GM12878 (cell line): ENCODE measurements at regions not wholly inside any gene's neighbourhood (a gene's known extent, or its start where the extent isn't known, plus 50 kb on each side); places are given as distances from the start of the nearest gene placed in this dataset.

Experiments used
- ATAC-seq: fragments of 200-7000 bp; cut with Tn5 transposase; 3 replicates; pipeline ENCODE4 v1.9.1; 2020; ENCODE audit warnings: mild to moderate bottlenecking, moderate library complexity
- BruUV-seq: library from RNA; stranded (reverse); fragments of 400-500 nt; replicated peaks from 2 replicates; lab custom pipeline; 2021; lab: Mats Ljungman, UMichigan
- CTCF ChIA-PET: fragments of 300-600 bp; sonication (Branson Sonifier 250); formaldehyde crosslinking; extraction: SDS; loops from one replicate; lab custom pipeline; 2021; ENCODE audit warnings: inconsistent platforms; lab: Yijun Ruan, JAX
- POLR2A ChIA-PET: fragments of 350-600 bp; formaldehyde crosslinking; extraction: SDS; loops from one replicate; lab custom pipeline; 2021; ENCODE audit warnings: inconsistent platforms; lab: Charles Lee
- RAD21 ChIA-PET: fragments of 300-600 bp; sonication (Branson Sonifier 250); formaldehyde crosslinking; loops from one replicate; lab custom pipeline; 2023; ENCODE audit warnings: antibody characterized with exemption; ENCODE audit not compliant: unreplicated experiment; lab: Charles Lee
- SMC1A ChIA-PET: fragments of 300-600 bp; sonication (Branson Sonifier 250); formaldehyde crosslinking; loops from one replicate; lab custom pipeline; 2023; ENCODE audit not compliant: unreplicated experiment, uncharacterized antibody; lab: Charles Lee
- DNase-seq: peaks from one replicate; pipeline ENCODE4 v3.0.0-alpha.2; 2011; ENCODE audit warnings: low read depth, low spot score
- FAIRE-seq: peaks from 3 replicates; lab custom pipeline; 2011; peaks lifted over from hg19 to GRCh38; lab: Jason Lieb, UNC
- H2AFZ ChIP-seq: 2 replicates; pipeline ENCODE4 v1.6.0; 2011; ENCODE audit warnings: low read depth, low read length, control low read depth; ENCODE audit not compliant: control insufficient read depth
- H3K27ac ChIP-seq: 2 replicates; pipeline ENCODE4 v1.5.1; 2011; ENCODE audit warnings: control low read depth; ENCODE audit not compliant: control insufficient read depth, insufficient read depth
- H3K27me3 ChIP-seq, 2 experiments: replicated peaks in 1 of 2; 2 replicates each; pipeline versions ENCODE4 v1.6.0 to v1.6.1; 2011; ENCODE audit warnings: low read length in 1 of 2; ENCODE audit not compliant: control insufficient read depth in 2 of 2, insufficient read depth in 2 of 2
- H3K36me3 ChIP-seq, 2 experiments: 2 replicates each; pipeline ENCODE4 v1.5.1; 2011; ENCODE audit warnings: low read length in 1 of 2; ENCODE audit not compliant: control insufficient read depth in 2 of 2, insufficient read depth in 2 of 2
- H3K4me1 ChIP-seq: 2 replicates; pipeline ENCODE4 v1.6.1; 2011; ENCODE audit warnings: mild to moderate bottlenecking, low read length, moderate library complexity, mixed read lengths; ENCODE audit not compliant: control insufficient read depth, insufficient read depth
- H3K4me2 ChIP-seq: 2 replicates; pipeline ENCODE4 v1.6.0; 2011; ENCODE audit warnings: control low read depth; ENCODE audit not compliant: control insufficient read depth, insufficient read depth
- H3K4me3 ChIP-seq: fragments of 200-600 bp; sonication (generic); 2 replicates; pipeline ENCODE4 v1.5.1; 2016
- H3K79me2 ChIP-seq: 2 replicates; pipeline ENCODE4 v1.6.0; 2011; ENCODE audit warnings: low read length; ENCODE audit not compliant: control insufficient read depth, insufficient read depth
- H3K9ac ChIP-seq: 2 replicates; pipeline ENCODE4 v1.8.0; 2011; ENCODE audit warnings: low read length, control low read depth, mixed read lengths; ENCODE audit not compliant: control insufficient read depth, insufficient read depth
- H3K9me3 ChIP-seq: replicated peaks from 3 replicates; pipeline ENCODE4 v1.5.1; 2011; ENCODE audit warnings: mild to moderate bottlenecking, low read length; ENCODE audit not compliant: control insufficient read depth, insufficient read depth
- H4K20me1 ChIP-seq: 2 replicates; pipeline ENCODE4 v1.6.0; 2011; ENCODE audit not compliant: control insufficient read depth, insufficient read depth
- ASH2L ChIP-seq: fragments of 300-600, 200-600 bp; sonication (generic); IDR thresholded peaks from 2 replicates; pipeline ENCODE4 v1.6.1; 2017; ENCODE audit warnings: low read depth, mild to moderate bottlenecking, borderline replicate concordance
- BHLHE40 ChIP-seq, 2 experiments: fragments of 450-650 bp in 1 of 2; IDR thresholded peaks; 2 replicates each; pipeline ENCODE4 v1.6.1; 2011 to 2017; ENCODE audit warnings: low read depth in 2 of 2, borderline replicate concordance in 1 of 2, improper control_type of control experiment in 1 of 2, low read length in 1 of 2, mild to moderate bottlenecking in 1 of 2
- CBFB ChIP-seq: IDR thresholded peaks from 2 replicates; pipeline ENCODE4 v1.6.1; 2016; ENCODE audit warnings: antibody characterized with exemption, low read depth
- CHD1 ChIP-seq: IDR thresholded peaks from 2 replicates; pipeline ENCODE4 v1.6.1; 2012; ENCODE audit warnings: low read depth, low read length, improper control_type of control experiment
- CREB1 ChIP-seq: IDR thresholded peaks from 2 replicates; pipeline ENCODE4 v1.6.1; 2012; ENCODE audit warnings: low read depth, mild to moderate bottlenecking, inconsistent platforms
- EGR1 ChIP-seq, 2 experiments: IDR thresholded peaks; 1 replicate in 1 of 2; 2 replicates in 1 of 2; pipeline ENCODE4 v1.6.1; 2011 to 2012; ENCODE audit warnings: low read depth in 2 of 2, low read length in 2 of 2, borderline replicate concordance in 1 of 2, mild to moderate bottlenecking in 1 of 2, moderate library complexity in 1 of 2
- HCFC1 ChIP-seq: fragments of 150-350 bp; IDR thresholded peaks from 2 replicates; pipeline ENCODE4 v1.6.1; 2014; ENCODE audit warnings: low read length
- JUNB ChIP-seq: IDR thresholded peaks from 2 replicates; pipeline ENCODE4 v1.6.1; 2016; ENCODE audit warnings: antibody characterized with exemption, mild to moderate bottlenecking
- LARP7 ChIP-seq: fragments of 450-650 bp; IDR thresholded peaks from 2 replicates; pipeline ENCODE4 v1.6.1; 2017; ENCODE audit warnings: mild to moderate bottlenecking
- MYB ChIP-seq: fragments of 150-350 bp; IDR thresholded peaks from 2 replicates; pipeline ENCODE4 v1.6.1; 2014; ENCODE audit warnings: mild to moderate bottlenecking, low read depth, low read length, borderline replicate concordance
- PAX8 ChIP-seq: fragments of 450-650 bp; IDR thresholded peaks from 2 replicates; pipeline ENCODE4 v1.6.1; 2017; ENCODE audit warnings: mild to moderate bottlenecking, moderate library complexity
- RAD21 ChIP-seq: IDR thresholded peaks from 2 replicates; pipeline ENCODE4 v1.6.1; 2011; ENCODE audit warnings: mild to moderate bottlenecking, low read depth, low read length, moderate library complexity; ENCODE audit not compliant: insufficient read depth
- RCOR1 ChIP-seq: conservative IDR thresholded peaks from 2 replicates; pipeline ENCODE4 v1.6.1; 2012; ENCODE audit warnings: low read depth, low read length, improper control_type of control experiment
- SIX5 ChIP-seq: IDR thresholded peaks from 2 replicates; pipeline ENCODE4 v1.6.1; 2011; ENCODE audit warnings: mild to moderate bottlenecking, low read depth, low read length, moderate library complexity; ENCODE audit not compliant: severe bottlenecking
- TARDBP ChIP-seq: IDR thresholded peaks from 2 replicates; pipeline ENCODE4 v1.6.1; 2016; ENCODE audit warnings: borderline replicate concordance
- ZNF217 ChIP-seq: fragments of 450-650 bp; IDR thresholded peaks from 2 replicates; pipeline ENCODE4 v1.6.1; 2017; ENCODE audit warnings: antibody characterized with exemption, mild to moderate bottlenecking
- whole genome bisulfite sequencing: methylation state at CpG from one replicate; pipeline ENCODE4 v1.1.6; 2016; ENCODE audit warnings: low lambda C conversion rate; ENCODE audit not compliant: insufficient replicate concordance, insufficient coverage; ENCODE audit errors: missing lambda C conversion rate; 5-methylcytosine and 5-hydroxymethylcytosine counted together
- in situ Hi-C: fragments of 300-500 bp; cut with MboI; formaldehyde crosslinking; loops from 9 replicates; pipeline ENCODE4 v1.14.3; 2018; ENCODE audit warnings: mixed read lengths
- intact Hi-C: fragments of 100-400 bp; cut with micrococcal nuclease; formaldehyde crosslinking; loops from one replicate; pipeline ENCODE4 v1.14.2; 2022; ENCODE audit not compliant: unreplicated experiment
- TF ChIP-seq, protein P1 (sequence below): fragments of 450-650 bp; IDR thresholded peaks from 2 replicates; pipeline ENCODE4 v1.6.1; 2017; ENCODE audit warnings: mild to moderate bottlenecking
- TF ChIP-seq, protein P2 (sequence below): fragments of 450-650 bp; IDR thresholded peaks from 2 replicates; pipeline ENCODE4 v1.6.1; 2017; ENCODE audit warnings: antibody characterized with exemption, mild to moderate bottlenecking, moderate library complexity

DNA sequence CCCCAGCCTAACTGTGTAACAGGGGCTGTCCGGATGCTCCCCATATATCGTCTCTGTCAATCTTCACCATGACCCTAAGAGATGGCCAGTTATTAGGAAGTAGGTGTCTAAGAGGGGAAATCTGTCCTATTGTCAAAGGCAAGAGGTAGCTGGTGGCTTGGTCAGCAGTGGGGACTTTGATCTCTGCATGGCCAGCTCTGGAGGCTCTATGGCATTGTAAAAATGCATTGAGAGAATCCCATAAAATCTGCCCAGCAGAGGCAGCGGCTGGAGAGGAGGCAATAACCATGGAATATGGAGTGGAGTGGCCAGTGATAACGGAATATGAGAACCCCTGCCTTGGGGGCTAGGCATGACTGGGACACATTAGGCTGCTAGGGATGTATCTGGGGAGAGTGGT, 88.8 kb downstream of the MRM1 start:
- ChIA-PET CTCF (no interaction called here), RAD21 (no interaction called here), SMC1A (no interaction called here), POLR2A (no interaction called here)
- H3K27me3 ChIP-seq, result peaks cover 0 to 1% of the 10 kb centered on the region in 2 experiments; a peak in 2 of 4 replicates
- H3K36me3 ChIP-seq, result no peaks in the 10 kb centered on the region
- FAIRE-seq (no peak), ATAC-seq (no peak), DNase-seq (no peak)
- in situ Hi-C loops (no loop called here), intact Hi-C loops (no loop called here)
- no peaks in the 10 kb centered on the region for H3K9me3 ChIP-seq
- H3K4me3 ChIP-seq, result no peak overlapping the region
- H3K79me2 ChIP-seq, result no peaks in the 10 kb centered on the region
- TF ChIP-seq SIX5 (no peak), MYB (no peak), HCFC1 (no peak), RAD21 (no peak), TARDBP (no peak), EGR1 (IDR thresholded peaks at IDR 0.05; ENCODE audit: borderline replicate concordance in 1 of 2, low read depth in 2 of 2, low read length in 2 of 2) (no peak), PAX8 (no peak), BHLHE40 (IDR thresholded peaks at IDR 0.05; ENCODE audit: borderline replicate concordance in 1 of 2, low read depth in 2 of 2, low read length in 1 of 2) (no peak), RCOR1 (no peak), JUNB (no peak), ASH2L (no peak), LARP7 (no peak), CHD1 (no peak), CBFB (no peak), ZNF217 (no peak), CREB1 (no peak)
- TF ChIP-seq, protein P1, sequence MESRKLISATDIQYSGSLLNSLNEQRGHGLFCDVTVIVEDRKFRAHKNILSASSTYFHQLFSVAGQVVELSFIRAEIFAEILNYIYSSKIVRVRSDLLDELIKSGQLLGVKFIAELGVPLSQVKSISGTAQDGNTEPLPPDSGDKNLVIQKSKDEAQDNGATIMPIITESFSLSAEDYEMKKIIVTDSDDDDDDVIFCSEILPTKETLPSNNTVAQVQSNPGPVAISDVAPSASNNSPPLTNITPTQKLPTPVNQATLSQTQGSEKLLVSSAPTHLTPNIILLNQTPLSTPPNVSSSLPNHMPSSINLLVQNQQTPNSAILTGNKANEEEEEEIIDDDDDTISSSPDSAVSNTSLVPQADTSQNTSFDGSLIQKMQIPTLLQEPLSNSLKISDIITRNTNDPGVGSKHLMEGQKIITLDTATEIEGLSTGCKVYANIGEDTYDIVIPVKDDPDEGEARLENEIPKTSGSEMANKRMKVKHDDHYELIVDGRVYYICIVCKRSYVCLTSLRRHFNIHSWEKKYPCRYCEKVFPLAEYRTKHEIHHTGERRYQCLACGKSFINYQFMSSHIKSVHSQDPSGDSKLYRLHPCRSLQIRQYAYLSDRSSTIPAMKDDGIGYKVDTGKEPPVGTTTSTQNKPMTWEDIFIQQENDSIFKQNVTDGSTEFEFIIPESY, result no peak
- TF ChIP-seq, protein P2, sequence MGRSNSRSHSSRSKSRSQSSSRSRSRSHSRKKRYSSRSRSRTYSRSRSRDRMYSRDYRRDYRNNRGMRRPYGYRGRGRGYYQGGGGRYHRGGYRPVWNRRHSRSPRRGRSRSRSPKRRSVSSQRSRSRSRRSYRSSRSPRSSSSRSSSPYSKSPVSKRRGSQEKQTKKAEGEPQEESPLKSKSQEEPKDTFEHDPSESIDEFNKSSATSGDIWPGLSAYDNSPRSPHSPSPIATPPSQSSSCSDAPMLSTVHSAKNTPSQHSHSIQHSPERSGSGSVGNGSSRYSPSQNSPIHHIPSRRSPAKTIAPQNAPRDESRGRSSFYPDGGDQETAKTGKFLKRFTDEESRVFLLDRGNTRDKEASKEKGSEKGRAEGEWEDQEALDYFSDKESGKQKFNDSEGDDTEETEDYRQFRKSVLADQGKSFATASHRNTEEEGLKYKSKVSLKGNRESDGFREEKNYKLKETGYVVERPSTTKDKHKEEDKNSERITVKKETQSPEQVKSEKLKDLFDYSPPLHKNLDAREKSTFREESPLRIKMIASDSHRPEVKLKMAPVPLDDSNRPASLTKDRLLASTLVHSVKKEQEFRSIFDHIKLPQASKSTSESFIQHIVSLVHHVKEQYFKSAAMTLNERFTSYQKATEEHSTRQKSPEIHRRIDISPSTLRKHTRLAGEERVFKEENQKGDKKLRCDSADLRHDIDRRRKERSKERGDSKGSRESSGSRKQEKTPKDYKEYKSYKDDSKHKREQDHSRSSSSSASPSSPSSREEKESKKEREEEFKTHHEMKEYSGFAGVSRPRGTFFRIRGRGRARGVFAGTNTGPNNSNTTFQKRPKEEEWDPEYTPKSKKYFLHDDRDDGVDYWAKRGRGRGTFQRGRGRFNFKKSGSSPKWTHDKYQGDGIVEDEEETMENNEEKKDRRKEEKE, result no peak
- no TSS peak for BruUV-seq
- H4K20me1 ChIP-seq, result no peaks in the 10 kb centered on the region
- H3K9ac ChIP-seq, result no peak overlapping the region
- H3K4me2 ChIP-seq, result no peak overlapping the region; the same call in 1 of the 2 replicates
- no peak overlapping the region for H2AFZ ChIP-seq
- peaks cover 8% of the 10 kb centered on the region for H3K4me1 ChIP-seq
- no peak overlapping the region for H3K27ac ChIP-seq
- WGBS, result 54% methylated on average over 4 of the region's 4 CpGs
